ENCODE measurements at regions not wholly inside any gene's neighbourhood (a gene's known extent, or its start where the extent isn't known, plus 50 kb on each side); places are given as distances from the start of the nearest gene placed in this dataset.

DNA sequence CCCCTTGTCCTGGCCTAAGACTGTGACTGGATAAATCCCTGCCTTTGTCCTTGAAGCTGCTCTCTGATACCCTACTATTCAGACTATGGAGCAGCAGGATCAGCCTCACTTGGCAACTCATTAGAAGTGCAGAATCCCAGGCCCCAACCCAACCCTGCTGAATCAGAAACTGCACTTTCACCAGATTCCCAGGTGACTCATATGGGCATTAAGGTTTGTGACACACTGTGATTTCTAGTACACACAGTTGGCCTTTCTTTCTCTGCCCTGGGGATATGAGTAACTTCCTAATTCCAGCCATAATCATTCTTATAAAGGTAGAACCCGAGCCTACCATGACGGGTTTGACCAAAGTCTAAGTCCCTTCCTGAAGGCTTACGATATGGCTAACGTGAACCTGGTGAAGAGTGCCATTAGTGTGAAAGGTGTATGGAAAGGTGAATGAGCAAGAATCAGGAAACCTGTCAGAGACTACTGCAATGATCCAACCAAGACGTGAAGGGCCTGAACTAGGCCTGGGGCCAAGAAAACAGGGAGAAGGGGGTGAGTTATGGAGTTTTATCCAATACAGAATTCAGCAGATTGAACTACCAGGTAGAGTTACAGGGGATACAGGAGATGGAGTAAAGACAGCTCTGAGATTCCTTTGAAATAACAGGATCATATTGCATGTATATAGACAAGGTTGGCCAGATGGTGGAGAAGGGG, 533.0 kb downstream of the BNC2 start:
- peak; percentile 50 for DNase-seq (ENCODE audit: low spot score)
- Histone ChIP-seq H3K79me2 (no peaks in the 10 kb centered on the region), H3K9me3 (ENCODE audit: low read depth) (no peaks in the 10 kb centered on the region), H3K36me3 (replicated peaks; ENCODE audit: insufficient read depth, low read depth) (no peaks in the 10 kb centered on the region), H3K4me2 (no peak overlapping the region), H4K20me1 (ENCODE audit: insufficient read depth, poor library complexity, severe bottlenecking) (no peaks in the 10 kb centered on the region), H3K4me3 (no peak overlapping the region), H3K9me2 (replicated peaks; ENCODE audit: insufficient read depth) (no peaks in the 10 kb centered on the region), H3K27ac (peak overlapping the region; percentile 33), H3K27me3 (no peaks in the 10 kb centered on the region), H2AFZ (no peak overlapping the region), H3K4me1 (ENCODE audit: insufficient read depth) (no peaks in the 10 kb centered on the region)
- TF ChIP-seq, protein P1, sequence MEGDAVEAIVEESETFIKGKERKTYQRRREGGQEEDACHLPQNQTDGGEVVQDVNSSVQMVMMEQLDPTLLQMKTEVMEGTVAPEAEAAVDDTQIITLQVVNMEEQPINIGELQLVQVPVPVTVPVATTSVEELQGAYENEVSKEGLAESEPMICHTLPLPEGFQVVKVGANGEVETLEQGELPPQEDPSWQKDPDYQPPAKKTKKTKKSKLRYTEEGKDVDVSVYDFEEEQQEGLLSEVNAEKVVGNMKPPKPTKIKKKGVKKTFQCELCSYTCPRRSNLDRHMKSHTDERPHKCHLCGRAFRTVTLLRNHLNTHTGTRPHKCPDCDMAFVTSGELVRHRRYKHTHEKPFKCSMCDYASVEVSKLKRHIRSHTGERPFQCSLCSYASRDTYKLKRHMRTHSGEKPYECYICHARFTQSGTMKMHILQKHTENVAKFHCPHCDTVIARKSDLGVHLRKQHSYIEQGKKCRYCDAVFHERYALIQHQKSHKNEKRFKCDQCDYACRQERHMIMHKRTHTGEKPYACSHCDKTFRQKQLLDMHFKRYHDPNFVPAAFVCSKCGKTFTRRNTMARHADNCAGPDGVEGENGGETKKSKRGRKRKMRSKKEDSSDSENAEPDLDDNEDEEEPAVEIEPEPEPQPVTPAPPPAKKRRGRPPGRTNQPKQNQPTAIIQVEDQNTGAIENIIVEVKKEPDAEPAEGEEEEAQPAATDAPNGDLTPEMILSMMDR (IDR thresholded peaks at IDR 0.05; ENCODE audit: poor library complexity) = no peak
- TF ChIP-seq EZH2phosphoT487 (IDR thresholded peaks at IDR 0.05; ENCODE audit: low read depth, severe bottlenecking, unreplicated experiment) (no peak), EZH2 (IDR thresholded peaks at IDR 0.05; ENCODE audit: borderline replicate concordance) (no peak)
- 75% methylated on average over 5 of the region's 5 CpGs for WGBS (ENCODE audit: low lambda C conversion rate, missing lambda C conversion rate)

- Histone ChIP-seq H2AFZ (no peak overlapping the region), H3K27me3 (no peaks in the 10 kb centered on the region), H3K4me3 (no peak overlapping the region), H4K20me1 (ENCODE audit: insufficient read depth, poor library complexity, severe bottlenecking) (no peaks in the 10 kb centered on the region), H3K9me2 (replicated peaks; ENCODE audit: insufficient read depth) (no peaks in the 10 kb centered on the region), H3K79me2 (no peaks in the 10 kb centered on the region), H3K36me3 (replicated peaks; ENCODE audit: insufficient read depth, low read depth) (no peaks in the 10 kb centered on the region), H3K4me2 (no peak overlapping the region), H3K4me1 (ENCODE audit: insufficient read depth) (peaks cover 4% of the 10 kb centered on the region), H3K9me3 (ENCODE audit: low read depth) (no peaks in the 10 kb centered on the region), H3K27ac (no peak overlapping the region)
- DNase-seq (ENCODE audit: low spot score) = no peak
- TF ChIP-seq EZH2 (IDR thresholded peaks at IDR 0.05; ENCODE audit: borderline replicate concordance) = no peak
- TF ChIP-seq, protein P1 (IDR thresholded peaks at IDR 0.05; ENCODE audit: poor library complexity) = no peak
- TF ChIP-seq EZH2phosphoT487 (IDR thresholded peaks at IDR 0.05; ENCODE audit: low read depth, severe bottlenecking, unreplicated experiment) = no peak
- WGBS (ENCODE audit: low lambda C conversion rate, missing lambda C conversion rate) = 88% methylated on average over 2 of the region's 2 CpGs
Measured at GRCh38 chr9:16341177-16341576, 529.3 kb downstream of the BNC2 start.

DNA sequence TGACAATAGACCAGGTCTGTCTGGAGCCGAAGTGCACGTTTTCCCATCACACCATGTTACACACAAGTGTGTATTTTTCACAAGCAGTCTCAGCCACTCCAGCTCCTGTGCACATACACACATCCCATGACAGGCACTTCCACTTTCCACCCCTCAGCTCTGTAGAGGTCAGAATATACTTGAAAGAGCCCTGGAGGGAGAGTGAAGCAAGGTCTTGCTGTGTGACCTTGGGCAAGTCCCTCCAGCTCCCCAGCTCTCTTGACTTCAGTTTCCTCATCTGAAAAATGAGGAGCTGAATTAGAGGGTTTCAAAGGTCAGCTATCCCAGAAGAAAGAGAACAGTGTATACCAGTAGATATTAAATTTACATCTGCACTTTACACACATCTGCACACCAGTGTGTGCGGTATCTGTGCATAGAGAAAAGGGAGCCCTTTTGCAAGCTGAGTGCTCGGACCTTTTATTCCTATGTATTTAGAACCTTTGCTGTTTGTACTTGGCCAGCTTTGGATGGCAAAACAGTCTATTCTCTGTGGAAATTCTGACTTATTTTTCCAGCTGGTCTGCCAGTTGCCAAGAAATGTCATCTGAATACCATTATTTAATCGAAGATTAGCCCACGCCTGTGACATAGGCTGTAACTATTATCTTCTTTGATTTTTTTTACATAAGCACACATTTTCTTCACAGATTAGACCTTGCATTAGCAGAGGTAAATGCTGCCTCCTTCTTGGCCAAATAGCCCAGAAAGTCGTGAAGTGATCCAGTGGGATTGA, 528.0 kb downstream of the BNC2 start:
- 86% methylated on average over 7 of the region's 7 CpGs for WGBS (ENCODE audit: low lambda C conversion rate, missing lambda C conversion rate)
- no peak for TF ChIP-seq EZH2phosphoT487 (IDR thresholded peaks at IDR 0.05; ENCODE audit: low read depth, severe bottlenecking, unreplicated experiment)
- no peak for TF ChIP-seq EZH2 (IDR thresholded peaks at IDR 0.05; ENCODE audit: borderline replicate concordance)
- TF ChIP-seq, protein P1 (IDR thresholded peaks at IDR 0.05; ENCODE audit: poor library complexity) = no peak
- no peaks in the 10 kb centered on the region for H4K20me1 ChIP-seq (ENCODE audit: insufficient read depth, poor library complexity, severe bottlenecking)

More for the DNA sequence above, 528.0 kb downstream of the BNC2 start:
- H3K4me1 ChIP-seq (ENCODE audit: insufficient read depth) = peaks cover 4% of the 10 kb centered on the region
- H3K27ac ChIP-seq = no peak overlapping the region
- no peaks in the 10 kb centered on the region for H3K27me3 ChIP-seq
- H3K36me3 ChIP-seq (replicated peaks; ENCODE audit: insufficient read depth, low read depth) = no peaks in the 10 kb centered on the region
- H3K9me3 ChIP-seq (ENCODE audit: low read depth) = no peaks in the 10 kb centered on the region
- no peaks in the 10 kb centered on the region for H3K9me2 ChIP-seq (replicated peaks; ENCODE audit: insufficient read depth)
- no peak overlapping the region for H3K4me3 ChIP-seq
- no peak overlapping the region for H2AFZ ChIP-seq
- H3K4me2 ChIP-seq = no peak overlapping the region
- no peak for DNase-seq (ENCODE audit: low spot score)
- H3K79me2 ChIP-seq = no peaks in the 10 kb centered on the region
